ENCODE measurements at regions not wholly inside any gene's neighbourhood (a gene's known extent, or its start where the extent isn't known, plus 50 kb on each side); places are given as distances from the start of the nearest gene placed in this dataset.

GRCh38 chr5:163385271-163385670 lies 52.1 kb upstream of the CCNG1 start:
- DNase-seq (ENCODE audit: low read depth, low spot score) (no peak), ATAC-seq (no peak)
- H3K36me3 ChIP-seq (ENCODE audit: control insufficient read depth, insufficient read depth, low read length): no peaks in the 10 kb centered on the region
- H3K27ac ChIP-seq (ENCODE audit: low read length): no peak overlapping the region
- H3K4me3 ChIP-seq (ENCODE audit: low read depth in 2 of 2, low read length in 2 of 2): no peak overlapping the region
- TF ChIP-seq TCF7L2 (IDR thresholded peaks at IDR 0.05; ENCODE audit: low read depth, low read length): no peak
- TF ChIP-seq CTCF (IDR thresholded peaks at IDR 0.05): no peak
- no peak for TF ChIP-seq POLR2AphosphoS5 (IDR thresholded peaks at IDR 0.05; ENCODE audit: low read depth, low read length)
- TF ChIP-seq SIN3A (IDR thresholded peaks at IDR 0.05; ENCODE audit: borderline replicate concordance, insufficient read depth, low read depth, low read length): no peak
- no peak for TF ChIP-seq REST (IDR thresholded peaks at IDR 0.05; ENCODE audit: insufficient read depth in 1 of 2, low read depth in 2 of 2, low read length in 1 of 2)
- intact Hi-C loops (cut with micrococcal nuclease; ENCODE audit: unreplicated experiment): no loop called here
- H3K9me3 ChIP-seq (ENCODE audit: control insufficient read depth, insufficient read depth, low read depth, low read length): no peaks in the 10 kb centered on the region; the same call in 1 of the 2 replicates
- in situ Hi-C loops (cut with HindIII; ENCODE audit: low pct_unique_long_range_greater_than_20kb, low sequenced_read_pairs): no loop called here
- H3K4me1 ChIP-seq (ENCODE audit: control insufficient read depth, insufficient read depth, low read length): no peaks in the 10 kb centered on the region
- POLR2A ChIA-PET: no interaction called here
- H3K27me3 ChIP-seq (ENCODE audit: control insufficient read depth, insufficient read depth, low read length): no peaks in the 10 kb centered on the region
- BruUV-seq (replicated peaks): no TSS peak
- CTCF ChIA-PET: no interaction called here

- POLR2A ChIA-PET: no interaction called here
- Histone ChIP-seq H3K27me3 (ENCODE audit: control insufficient read depth, insufficient read depth, low read length) (no peaks in the 10 kb centered on the region), H3K9me3 (ENCODE audit: control insufficient read depth, insufficient read depth, low read depth, low read length) (no peaks in the 10 kb centered on the region; the same call in 1 of the 2 replicates), H3K27ac (ENCODE audit: low read length) (no peak overlapping the region), H3K4me3 (ENCODE audit: low read depth in 2 of 2, low read length in 2 of 2) (no peak overlapping the region), H3K36me3 (ENCODE audit: control insufficient read depth, insufficient read depth, low read length) (no peaks in the 10 kb centered on the region), H3K4me1 (ENCODE audit: control insufficient read depth, insufficient read depth, low read length) (no peaks in the 10 kb centered on the region)
- in situ Hi-C loops (cut with HindIII; ENCODE audit: low pct_unique_long_range_greater_than_20kb, low sequenced_read_pairs) (no loop called here), intact Hi-C loops (cut with micrococcal nuclease; ENCODE audit: unreplicated experiment) (no loop called here)
- CTCF ChIA-PET: no interaction called here
- no peak for ATAC-seq
- no TSS peak for BruUV-seq (replicated peaks)
- DNase-seq (ENCODE audit: low read depth, low spot score): no peak
- TF ChIP-seq POLR2AphosphoS5 (IDR thresholded peaks at IDR 0.05; ENCODE audit: low read depth, low read length): no peak
- no peak for TF ChIP-seq SIN3A (IDR thresholded peaks at IDR 0.05; ENCODE audit: borderline replicate concordance, insufficient read depth, low read depth, low read length)
Observed at GRCh38 chr5:163385824-163386223, 51.6 kb upstream of the CCNG1 start.

GRCh38 chr5:163386352-163386751 lies 51.0 kb upstream of the CCNG1 start:
- CTCF ChIA-PET: no interaction called here
- no TSS peak for BruUV-seq (replicated peaks)
- in situ Hi-C loops (cut with HindIII; ENCODE audit: low pct_unique_long_range_greater_than_20kb, low sequenced_read_pairs) (no loop called here), intact Hi-C loops (cut with micrococcal nuclease; ENCODE audit: unreplicated experiment) (no loop called here)
- H3K27me3 ChIP-seq (ENCODE audit: control insufficient read depth, insufficient read depth, low read length): no peaks in the 10 kb centered on the region
- no peaks in the 10 kb centered on the region for H3K36me3 ChIP-seq (ENCODE audit: control insufficient read depth, insufficient read depth, low read length)
- H3K9me3 ChIP-seq (ENCODE audit: control insufficient read depth, insufficient read depth, low read depth, low read length): no peaks in the 10 kb centered on the region; the same call in 1 of the 2 replicates
- no peak for DNase-seq (ENCODE audit: low read depth, low spot score)
- no peak overlapping the region for H3K27ac ChIP-seq (ENCODE audit: low read length)
- no peak overlapping the region for H3K4me3 ChIP-seq (ENCODE audit: low read depth in 2 of 2, low read length in 2 of 2)
- no peak for TF ChIP-seq REST (IDR thresholded peaks at IDR 0.05; ENCODE audit: insufficient read depth in 1 of 2, low read depth in 2 of 2, low read length in 1 of 2)
- no peak for TF ChIP-seq SIN3A (IDR thresholded peaks at IDR 0.05; ENCODE audit: borderline replicate concordance, insufficient read depth, low read depth, low read length)
- no peak for TF ChIP-seq POLR2AphosphoS5 (IDR thresholded peaks at IDR 0.05; ENCODE audit: low read depth, low read length)
- no peak for TF ChIP-seq TCF7L2 (IDR thresholded peaks at IDR 0.05; ENCODE audit: low read depth, low read length)
- no peak for TF ChIP-seq CTCF (IDR thresholded peaks at IDR 0.05)
- H3K4me1 ChIP-seq (ENCODE audit: control insufficient read depth, insufficient read depth, low read length): no peaks in the 10 kb centered on the region
- no peak for ATAC-seq
- POLR2A ChIA-PET: no interaction called here

Measured in Panc1 (cell line).